ENCODE measurements at regions not wholly inside any gene's neighbourhood (a gene's known extent, or its start where the extent isn't known, plus 50 kb on each side); places are given as distances from the start of the nearest gene placed in this dataset.

DNA sequence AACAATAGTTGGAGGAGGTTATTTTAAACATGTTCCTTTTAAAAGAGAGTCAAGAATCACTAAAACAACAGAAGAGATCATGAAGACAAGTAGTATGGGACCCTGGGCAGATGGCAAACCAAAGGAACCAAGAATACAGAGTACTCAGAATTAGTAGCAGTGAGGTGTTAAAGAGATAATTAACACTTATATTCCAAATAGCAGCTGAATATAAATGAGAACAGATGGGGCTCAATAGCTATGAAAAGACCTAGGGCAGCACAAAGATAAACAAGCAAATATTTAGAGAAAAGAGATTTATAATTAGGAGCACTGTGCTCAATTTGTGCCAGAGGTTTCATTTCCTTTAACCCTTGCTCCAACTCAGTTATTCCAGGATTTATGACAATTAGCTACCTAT lies 159.1 kb downstream of the FAM114A2 start:
- no peak for DNase-seq

DNA sequence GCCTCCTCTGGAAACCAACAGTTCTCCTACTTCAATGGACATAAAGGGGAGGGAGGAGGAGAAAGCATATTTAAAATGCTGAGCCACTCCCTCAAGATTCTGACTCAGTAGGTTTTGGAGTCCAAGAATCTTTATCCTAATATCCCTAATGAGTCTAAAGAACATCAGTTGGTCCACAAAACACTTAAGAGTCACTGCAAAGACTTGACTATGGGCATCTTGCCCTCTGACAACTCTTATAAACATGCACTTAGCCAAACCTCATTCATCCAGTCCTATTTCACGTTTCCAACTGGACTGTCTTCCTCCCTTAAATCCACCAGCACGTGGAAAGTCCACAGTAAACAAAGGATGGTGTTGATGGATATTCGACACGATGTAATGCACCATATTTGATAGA lies 172.5 kb downstream of the FAM114A2 start:
- DNase-seq = no peak

DNA sequence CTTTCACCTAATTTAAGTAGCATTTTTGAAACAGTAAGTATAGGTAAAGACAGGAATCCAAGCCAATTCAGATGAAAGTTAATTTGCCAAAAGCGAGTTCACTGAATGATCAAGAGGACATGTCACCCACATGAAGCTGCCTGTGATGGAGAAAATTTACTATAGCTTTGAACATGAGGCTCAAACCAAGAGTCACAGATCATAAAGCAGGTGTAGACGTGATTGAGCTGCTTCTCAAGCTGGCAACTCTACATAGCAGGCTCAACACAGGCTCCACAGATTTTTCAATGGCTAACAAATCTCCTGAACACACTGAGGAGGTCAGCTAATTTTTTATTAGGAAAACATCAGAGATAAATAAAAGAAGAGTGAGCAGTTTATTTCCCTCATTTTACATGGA lies 173.7 kb downstream of the FAM114A2 start:
- DNase-seq = no peak

DNA sequence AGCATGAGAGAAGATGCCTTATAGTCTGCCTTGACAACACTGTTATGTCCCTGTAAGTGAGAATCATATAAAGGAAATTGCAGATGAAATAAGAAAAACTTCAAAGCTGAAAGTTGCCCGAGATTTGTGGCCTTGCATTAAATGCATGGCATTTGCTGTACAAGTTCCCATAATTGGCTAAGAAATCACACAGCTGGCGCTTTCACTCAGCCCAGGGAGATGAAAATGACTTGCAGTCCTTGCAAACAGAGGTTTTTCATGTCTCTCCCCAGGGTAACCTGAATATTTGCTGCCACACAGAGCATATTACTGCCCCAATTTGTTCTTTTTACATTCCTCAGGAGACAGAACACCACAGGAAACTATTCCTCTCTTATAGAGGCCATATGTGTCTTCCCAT lies 174.8 kb downstream of the FAM114A2 start:
- DNase-seq = no peak

Measured in EL (cell line).